Right ventricle myocardium inferior (tissue), 1 donor: ENCODE measurements at regions not wholly inside any gene's neighbourhood (a gene's known extent, or its start where the extent isn't known, plus 50 kb on each side); places are given as distances from the start of the nearest gene placed in this dataset.
A peak's percentile ranks its signal among the peaks of the same experiment; 100 is the strongest.

ENCODE experiments used
- ATAC-seq: fragments of 200-7000 bp; cut with Tn5 transposase; one replicate; pipeline ENCODE4 v1.9.1; 2020; ENCODE audit warnings: mild to moderate bottlenecking, moderate library complexity
- DNase-seq: peaks from one replicate; pipeline ENCODE4 v3.0.0; 2021; ENCODE audit errors: missing footprints
- intact Hi-C: fragments of 100-400 bp; cut with DNase I; formaldehyde crosslinking; loops from one replicate; pipeline ENCODE4 v1.11.0; 2022
- donor health status: DM: no; HTN: yes; CAD: no; lungs with severe emphysema.

DNA sequence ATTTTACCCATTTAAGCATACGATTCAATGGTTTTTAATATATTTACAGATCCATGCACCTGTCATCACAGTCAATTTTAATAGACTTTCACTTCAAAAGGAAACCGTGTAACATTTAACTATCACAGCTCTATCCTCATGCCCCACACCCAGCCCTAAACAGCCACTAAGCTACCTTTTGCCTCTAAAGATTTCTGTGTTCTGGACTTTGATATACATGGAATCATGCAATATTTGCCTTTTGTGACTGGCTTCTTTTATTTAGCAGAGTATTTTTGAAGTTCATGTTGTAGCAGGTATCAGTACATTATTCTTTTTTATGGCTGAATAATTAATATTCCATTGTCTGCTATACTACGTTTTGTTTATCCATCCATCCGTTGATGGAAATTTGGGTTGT lies 50.3 kb upstream of the STX16 start:
- ATAC-seq (no peak), DNase-seq (no peak)
- intact Hi-C loops, result no loop called here

DNA sequence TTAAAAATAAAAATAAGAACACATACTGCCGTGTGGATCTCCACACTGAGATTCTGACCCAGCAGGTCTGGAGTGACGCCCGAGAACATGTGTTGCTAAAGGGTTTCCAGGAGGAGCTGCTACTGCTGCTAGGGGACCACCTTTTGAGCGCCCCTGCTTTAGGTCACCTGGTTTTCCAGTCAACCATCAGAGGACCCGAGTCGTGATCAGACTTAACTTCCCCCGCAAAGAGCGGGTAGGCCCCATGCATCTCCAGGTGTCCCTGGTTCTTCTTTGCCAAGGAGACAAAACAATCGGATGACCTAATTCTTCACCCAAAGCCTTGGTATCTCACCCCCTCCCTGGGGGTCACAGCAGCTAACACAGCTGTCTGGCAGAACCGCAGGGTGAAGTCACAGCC lies 51.1 kb upstream of the STX16 start:
- intact Hi-C loops, result no loop called here
- DNase-seq (peak; percentile 41), ATAC-seq (no peak)

DNA sequence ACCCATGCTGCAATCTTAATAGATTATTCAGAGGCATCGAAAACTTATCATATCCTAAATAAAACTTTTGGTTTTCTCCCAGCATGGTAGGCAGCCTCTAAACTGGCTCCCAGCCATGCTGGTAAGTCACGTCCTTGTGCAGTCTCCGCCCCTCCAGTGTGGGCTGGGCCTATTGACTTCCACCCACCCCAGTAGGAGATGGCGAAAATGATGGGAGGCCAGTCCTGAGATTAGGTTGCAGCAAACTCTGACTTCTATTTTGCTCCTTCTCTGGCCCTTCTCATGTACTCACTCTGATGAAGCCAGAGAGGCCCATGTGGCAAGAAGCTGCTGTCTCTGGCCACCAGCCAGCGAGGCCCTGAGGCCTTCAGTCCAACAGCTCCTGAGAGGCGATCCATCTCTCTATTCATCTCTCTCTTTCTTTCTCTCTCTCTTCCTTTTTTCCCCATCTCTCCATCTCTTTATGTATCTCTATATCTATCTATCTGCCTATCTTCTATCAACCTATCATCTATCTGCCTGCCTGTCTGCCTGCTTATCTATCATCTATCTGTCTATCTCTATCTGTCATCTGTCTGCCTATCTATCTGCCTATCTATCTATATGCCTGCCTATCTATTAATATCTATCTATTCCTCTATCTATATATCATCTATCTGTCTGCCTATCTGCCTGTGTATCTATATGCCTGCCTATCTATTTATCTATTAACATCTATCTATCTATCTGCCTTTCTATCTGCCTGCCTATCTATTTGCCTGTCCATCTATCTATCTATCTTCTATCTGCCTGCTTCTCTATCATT lies 52.7 kb upstream of the STX16 start:
- intact Hi-C loops, result no loop called here
- DNase-seq (peak; percentile 80), ATAC-seq (peak; percentile 84)

DNA sequence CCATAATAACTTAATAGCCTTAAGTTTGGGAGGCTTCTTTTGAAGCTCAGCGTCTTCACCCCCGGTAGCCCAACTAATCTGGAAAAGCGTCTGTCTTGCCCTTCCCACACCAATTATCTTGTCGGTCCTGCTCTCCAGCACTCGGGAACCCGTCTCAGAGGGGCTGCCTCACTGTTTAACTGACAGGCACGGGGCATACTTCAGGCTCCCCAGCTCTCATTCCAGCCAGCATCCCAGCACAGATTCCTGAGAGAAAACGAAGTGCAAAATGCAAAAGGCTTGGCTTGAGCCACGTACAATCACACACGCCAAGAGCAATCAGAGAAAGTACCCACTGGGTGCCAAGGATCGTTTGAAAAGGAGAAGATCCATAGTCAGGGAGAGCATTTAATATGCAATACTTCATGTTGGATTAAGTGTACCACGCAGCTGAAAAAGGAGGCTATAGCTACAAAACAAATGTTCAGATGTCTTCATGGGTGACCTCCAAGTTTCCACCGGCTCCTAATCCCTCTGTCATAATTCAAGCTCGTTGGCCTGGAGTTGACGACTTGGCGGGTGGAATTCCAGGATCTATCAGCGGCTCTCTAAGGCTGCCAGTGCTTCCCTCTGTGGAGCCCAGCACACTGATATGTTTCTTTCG lies 53.7 kb upstream of the STX16 start:
- DNase-seq, result peak; percentile 74
- intact Hi-C loops, result no loop called here
- peak; percentile 84 for ATAC-seq

DNA sequence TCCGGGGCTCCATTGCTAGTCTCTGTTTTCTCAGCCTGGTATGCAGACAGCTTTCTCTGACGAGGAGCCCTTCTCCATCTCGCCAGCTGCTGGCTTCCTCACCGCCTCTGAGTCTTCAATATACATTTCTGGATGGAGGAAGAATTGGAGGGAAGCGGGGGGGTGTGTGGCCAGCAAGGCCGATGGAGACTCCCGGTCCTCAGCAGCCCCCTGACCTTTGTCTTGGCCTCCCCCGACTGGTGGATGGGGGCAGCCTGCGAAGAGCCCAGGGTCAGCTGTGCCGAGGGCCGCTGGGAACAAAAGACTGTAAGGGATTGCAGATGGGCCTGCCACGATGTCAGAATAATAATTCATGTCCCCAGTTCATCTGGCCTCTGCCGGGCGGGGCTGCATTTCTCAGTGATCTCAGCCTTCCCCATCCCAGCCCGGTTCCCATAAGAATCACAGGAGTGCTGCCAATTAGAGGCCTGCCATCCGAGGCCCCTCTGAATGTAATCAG lies 54.3 kb upstream of the STX16 start:
- ATAC-seq (peak; percentile 51), DNase-seq (peak; percentile 62)
- intact Hi-C loops, result no loop called here

DNA sequence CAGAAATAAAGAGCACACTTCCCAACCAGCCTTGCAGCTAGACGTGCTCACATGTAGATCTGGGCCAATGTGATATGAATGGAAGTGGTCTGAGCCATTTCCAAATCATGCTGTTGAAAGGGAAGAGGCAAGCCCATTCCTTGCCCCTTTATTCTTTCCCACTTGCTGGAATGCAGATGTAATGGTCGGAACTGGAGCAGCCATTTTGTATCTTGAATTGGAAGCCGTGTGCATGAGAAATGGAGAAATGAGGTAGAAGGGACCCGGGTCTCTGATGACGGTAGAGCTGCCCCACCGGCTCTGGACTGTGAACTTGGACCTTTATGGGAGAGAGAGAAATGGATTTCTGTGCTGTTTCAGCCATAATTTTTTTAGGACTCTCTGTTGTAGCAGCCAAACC lies 54.8 kb upstream of the STX16 start:
- DNase-seq (no peak), ATAC-seq (no peak)
- intact Hi-C loops, result no loop called here

DNA sequence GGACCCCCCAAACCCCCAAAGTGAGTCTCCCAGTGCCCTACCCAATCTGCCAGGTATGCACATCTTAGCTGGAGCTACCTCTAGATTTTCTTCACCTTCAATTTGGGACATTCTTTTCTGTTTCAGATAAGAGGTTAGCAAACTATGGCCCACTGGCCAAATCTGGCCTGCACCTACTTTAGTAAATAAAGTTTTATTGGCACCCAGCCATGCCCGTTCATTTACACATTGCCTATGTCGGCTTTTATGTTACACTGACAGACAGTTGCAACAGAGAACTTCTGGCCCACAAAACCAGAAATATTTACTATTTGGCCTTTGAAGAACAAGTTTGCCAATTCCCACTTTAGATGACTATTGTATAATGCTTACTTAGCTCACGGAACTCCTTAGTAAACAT lies 55.9 kb upstream of the STX16 start:
- DNase-seq, result peak; percentile 31
- no peak for ATAC-seq
- intact Hi-C loops, result no loop called here

DNA sequence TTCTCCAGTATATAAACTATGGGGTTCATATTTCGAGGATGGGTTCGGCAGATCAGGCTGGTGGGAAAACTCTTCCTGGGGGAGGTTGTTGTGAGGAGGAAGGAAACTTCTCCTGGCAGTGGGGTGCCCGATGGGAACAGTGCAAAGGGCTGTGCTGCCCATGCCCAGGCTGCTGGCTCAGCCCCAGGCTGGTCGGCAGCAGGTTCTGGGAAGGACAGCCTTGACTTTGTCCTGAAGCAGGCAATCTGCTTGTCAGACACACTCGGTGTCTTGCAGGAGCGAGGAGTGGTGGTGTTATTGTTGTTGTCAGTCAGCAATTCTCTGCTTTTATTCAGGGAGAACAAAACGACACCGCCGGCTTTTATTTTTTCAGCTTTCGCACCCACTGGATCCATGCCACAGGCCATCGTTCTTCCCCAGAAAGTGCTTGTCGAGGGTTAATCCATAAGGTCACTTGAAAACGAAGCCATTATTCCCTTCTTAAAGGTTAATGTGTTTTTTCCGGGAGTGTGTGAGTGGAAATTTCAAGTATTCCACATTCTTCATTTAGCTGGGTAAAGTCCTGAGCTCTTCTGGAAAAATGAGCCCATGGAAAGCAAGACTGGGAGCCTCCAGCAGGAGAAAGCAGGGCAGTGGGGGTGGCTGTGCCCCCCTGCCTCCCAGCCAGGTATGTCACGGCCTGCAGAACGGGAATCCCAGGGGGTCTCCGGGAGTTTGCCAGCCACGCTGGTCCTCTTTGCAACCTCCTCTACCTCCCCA lies 57.0 kb upstream of the STX16 start:
- intact Hi-C loops, result no loop called here
- DNase-seq (peak; percentile 14), ATAC-seq (no peak)

DNA sequence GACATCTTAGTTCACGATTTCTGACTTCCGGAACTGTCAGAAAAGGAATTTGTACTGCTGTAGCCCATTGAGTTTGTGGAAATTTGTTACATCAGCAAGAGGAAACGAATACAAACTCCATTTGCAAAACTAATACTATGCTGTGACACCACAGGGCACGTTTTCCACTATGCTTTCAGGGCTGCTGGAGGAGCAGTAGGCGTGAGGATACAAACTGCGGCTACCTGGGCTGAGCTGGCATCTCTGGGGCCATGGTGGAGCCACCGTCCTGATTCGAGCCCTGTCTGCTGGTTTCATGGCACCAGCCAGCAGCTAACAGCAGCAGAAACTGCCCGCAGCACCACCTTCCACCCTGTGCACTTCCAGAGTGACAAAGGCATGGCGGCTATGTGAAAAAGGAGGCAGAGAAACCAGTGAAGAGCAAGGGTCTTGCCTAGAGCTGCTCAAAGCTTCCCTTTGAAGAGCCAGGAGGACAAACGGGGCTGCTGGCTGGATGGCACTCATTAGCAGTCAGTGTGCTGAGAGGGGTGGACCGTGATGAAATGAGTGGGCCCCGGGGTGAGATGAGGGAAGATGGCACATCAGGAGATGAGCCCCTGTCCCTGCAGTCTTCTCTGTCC lies 58.9 kb upstream of the STX16 start:
- intact Hi-C loops, result no loop called here
- no peak for ATAC-seq
- DNase-seq, result peak; percentile 31

DNA sequence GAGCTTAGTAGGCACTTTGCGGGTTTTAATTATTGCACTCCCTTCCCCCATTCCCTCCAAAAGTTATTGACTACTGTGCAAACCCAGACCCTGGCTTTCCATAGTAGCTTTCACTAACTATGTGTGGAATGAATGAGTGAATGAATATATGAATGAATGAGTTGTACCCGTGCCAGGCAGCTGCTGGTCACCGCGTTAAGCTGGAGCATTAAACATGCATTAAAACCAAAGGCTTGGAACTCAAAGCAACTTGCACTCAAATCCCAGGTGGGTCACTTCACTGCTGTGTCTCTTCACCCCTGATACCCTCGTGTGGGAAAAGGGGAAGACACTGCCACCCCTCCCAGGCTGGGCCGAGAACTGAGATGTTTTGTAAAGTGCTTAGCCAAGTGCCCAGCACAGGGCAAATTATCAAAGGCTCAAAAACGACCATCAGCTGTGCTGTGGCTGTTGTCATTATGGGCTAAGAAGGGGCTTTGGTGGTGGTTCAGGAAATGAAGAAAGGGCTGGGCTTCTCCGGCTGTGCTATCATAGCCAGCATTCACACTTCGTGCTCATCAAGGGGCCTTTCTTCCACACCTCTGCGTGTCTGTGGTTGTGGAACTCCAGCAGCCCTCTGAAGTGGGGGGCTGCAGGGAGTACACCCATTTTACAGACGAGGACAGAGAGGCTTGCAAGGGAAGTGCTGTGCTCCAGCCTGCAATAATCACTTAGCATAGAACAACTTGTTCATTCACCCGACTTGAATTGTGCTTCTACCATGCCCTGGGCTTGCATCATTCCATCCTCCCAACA lies 60.2 kb upstream of the STX16 start:
- DNase-seq (peak; percentile 11), ATAC-seq (no peak)
- intact Hi-C loops, result no loop called here

DNA sequence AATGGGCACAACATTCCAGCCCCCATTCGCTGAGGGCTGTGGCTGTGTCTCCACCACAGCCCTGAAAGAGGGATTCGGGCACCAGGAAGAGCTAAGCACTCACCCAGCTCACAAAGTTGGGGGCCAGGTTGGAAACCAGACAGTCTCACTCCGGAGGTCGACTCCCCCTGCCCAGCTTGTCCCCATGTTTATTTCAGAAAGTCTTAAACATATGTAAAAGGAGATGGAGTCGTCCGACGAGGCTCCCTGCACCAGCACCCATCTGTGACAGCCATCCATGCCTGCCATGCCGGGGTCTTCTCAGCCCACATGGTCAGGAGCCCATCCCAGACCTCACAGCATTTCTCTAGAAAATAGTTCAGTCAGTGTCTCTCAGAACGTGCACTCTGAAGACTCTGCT lies 63.6 kb upstream of the STX16 start:
- DNase-seq (peak; percentile 23), ATAC-seq (no peak)
- intact Hi-C loops, result no loop called here

DNA sequence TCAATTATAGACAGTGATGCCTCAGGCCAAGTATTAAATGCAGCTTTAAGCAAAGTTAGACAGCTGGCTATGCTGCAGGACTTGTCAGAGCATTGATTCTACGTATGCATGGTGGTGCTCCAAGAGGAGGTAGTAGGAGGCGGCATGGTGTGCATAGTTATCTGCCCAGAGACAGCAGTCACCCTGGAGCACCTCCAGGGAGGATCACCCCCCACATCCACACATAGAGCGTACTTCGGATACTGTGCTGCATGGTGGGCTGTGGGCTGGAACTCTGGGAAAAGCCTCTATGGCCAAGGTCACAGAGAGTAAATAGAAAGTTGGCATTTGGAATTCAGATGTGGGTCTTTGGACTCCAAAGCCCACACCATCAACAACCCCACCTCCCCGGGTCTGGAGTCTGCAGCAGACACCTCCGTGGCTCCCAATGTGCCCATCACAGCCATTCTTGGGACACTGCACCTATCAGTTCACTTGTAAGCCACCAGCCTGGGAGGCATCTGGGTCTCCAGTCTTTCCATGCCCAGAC lies 64.5 kb upstream of the STX16 start:
- peak; percentile 4 for DNase-seq
- intact Hi-C loops, result no loop called here

DNA sequence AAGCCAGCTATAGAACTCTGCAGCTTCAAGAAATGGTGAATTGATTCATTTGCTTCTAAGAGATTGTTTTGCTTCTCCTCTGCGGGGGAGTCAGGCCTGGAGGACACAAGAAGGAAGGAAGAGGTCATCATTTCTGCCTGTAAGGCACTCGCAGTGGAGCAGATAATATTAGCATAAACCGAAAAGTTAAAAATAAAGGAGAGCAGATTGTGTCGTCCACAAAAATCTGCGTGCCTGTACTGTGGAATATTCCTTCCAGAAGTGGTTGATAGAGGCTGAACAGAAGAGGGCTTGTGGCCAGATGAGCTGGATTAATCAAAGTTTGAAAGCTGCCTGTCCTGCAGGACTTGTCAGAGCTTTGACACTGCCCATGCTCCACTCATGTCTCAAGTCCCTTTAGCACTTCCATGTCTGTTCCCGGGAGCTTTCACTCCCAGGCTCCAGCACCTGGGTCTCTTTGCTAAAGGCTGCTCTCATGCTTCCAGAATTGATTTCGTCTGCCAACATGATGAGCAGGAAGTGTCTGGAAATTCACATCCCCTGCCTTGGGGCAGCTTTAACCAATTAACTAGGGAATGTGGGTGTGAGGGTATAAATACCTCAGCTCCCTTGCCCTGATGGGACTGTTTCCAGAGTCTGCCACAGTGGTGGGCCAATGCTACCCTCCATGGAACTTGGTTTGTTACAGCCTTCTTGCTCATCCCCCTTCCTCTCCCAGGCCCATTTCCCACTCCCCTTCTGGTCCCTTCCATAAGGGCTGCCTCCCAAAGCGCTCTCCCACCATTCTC lies 65.1 kb upstream of the STX16 start:
- ATAC-seq (no peak), DNase-seq (peak; percentile 22)
- intact Hi-C loops, result no loop called here

More for the DNA sequence above, 64.5 kb upstream of the STX16 start:
- ATAC-seq, result no peak

DNA sequence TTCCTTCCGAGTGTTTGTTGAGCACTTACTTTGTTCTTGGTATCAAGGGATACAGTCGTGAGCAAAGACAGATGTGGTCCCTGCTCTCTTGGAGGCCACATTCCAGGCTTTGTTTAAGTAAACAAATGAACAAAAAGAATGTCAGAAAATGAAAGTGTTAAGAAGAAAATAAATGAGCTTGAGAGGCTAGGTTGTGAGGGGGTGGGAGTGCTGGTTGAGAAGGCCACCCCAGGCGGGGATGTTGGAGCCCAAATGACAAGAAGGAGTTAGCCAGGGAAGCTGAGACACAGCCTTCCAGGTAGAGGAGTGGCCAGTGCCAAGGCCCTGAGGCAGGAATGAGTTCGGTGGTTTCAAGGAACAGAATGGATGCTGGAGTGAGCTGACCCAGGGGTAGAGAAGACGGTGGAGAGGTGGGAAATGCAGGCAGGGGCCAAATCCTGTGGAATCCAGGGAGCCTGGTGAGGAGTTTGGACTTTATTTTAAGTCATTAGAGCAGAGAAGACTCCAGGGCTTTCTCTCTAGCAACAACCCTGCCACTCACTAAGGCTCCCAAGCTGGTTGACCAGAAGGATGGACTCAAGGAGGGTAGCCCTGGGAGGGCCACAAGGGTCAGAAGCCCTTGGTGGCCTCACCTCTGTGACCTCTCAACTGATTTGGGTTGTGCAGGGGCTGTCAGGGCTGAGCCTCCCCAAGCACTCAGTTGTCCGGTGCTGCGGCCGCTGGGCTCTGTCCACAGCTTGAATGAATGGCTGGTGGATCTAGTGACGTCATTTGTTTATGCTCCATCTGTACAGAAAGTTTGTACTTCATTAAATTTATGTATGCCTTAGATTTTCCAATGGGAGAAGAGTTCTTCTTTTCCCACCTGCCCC lies 66.0 kb upstream of the STX16 start:
- DNase-seq (peak; percentile 32), ATAC-seq (no peak)
- intact Hi-C loops, result no loop called here

DNA sequence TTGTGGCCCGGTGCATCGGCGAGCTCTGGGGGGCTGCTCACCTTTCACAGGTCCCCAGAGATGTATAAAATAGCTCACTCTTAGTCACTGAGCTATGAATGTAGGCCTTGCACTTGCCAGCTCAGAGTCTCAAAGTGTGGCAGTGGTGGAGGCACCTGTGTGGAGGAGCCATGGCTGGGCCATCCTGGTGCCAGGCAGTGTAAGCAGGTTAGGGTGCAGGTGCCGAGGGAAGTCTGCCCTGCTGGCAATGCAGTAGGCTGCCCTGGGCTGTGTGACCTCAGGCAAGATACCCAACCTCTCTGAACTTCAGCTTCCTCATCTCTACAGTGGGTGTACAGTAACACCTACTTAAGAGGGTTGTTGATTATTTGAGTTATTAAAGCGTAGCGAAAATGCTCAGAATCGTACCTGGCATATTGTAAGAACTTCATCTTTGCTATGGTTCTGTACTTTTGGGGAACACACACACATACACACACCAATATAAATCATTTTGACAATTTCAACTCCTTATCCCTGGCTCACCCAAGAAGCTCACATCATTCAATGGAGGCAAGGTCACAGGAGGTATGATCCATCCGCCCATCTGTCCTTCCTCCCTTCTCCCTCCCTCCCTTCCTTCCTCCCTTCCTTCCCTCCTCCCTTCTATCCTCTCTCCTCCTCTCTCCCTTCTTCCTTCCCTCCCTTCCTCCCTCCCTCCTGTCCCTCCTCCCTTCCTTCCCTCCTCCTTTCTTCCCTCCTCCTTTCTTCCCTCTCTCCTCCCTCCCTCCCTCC lies 66.8 kb upstream of the STX16 start:
- intact Hi-C loops, result no loop called here
- ATAC-seq, result no peak

DNA sequence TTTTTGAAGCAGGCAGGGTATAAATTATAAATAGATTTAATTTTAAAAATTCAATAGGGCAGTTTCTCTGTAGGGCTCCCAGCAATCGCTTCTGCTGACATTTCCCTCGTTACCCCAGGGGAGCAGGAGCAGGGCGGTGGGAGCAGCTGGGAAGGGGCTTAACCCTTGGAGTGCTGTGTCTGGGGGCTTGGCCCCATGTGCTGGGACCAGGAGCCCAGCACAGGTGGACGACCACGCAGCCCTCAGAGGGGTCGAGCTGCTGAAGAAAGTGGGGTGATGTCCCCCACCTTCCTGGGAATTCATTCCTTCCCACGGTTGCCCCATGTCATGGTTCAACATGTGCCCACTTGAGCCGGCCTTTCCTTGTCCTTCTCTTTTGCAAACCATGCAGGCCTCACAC lies 67.5 kb upstream of the STX16 start:
- intact Hi-C loops, result no loop called here
- no peak for ATAC-seq
- peak; percentile 25 for DNase-seq

More for the DNA sequence above, 66.8 kb upstream of the STX16 start:
- no peak for DNase-seq
